ENCODE measurements at regions not wholly inside any gene's neighbourhood (a gene's known extent, or its start where the extent isn't known, plus 50 kb on each side); places are given as distances from the start of the nearest gene placed in this dataset.

DNA sequence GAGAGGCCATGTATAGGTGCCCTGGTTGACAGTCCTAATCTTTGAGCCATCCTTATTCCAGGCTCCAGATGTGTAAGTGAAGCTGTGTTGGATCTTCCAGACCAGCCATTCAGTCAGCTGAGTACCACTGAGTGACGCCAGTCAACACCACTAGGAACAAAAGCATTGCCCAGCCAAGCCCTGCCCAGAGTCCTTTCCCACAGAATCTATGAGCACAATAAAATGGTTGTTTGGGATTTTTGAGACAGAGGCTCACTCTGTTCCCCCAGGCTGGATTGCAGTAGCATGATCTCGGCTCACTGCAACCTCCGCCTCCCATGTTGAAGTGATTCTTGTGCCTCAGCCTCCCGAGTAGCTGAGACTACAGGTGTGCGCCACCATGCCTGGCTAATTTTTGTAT lies 262.5 kb downstream of the BCOR start:
- no peak for TF ChIP-seq CTCF (IDR thresholded peaks at IDR 0.05)
- no peak for TF ChIP-seq POLR2A (IDR thresholded peaks at IDR 0.05)

All from ovary (tissue), 3 donors.